HUES48 (cell line): ENCODE measurements at regions not wholly inside any gene's neighbourhood (a gene's known extent, or its start where the extent isn't known, plus 50 kb on each side); places are given as distances from the start of the nearest gene placed in this dataset.

Source experiments
- H3K27ac ChIP-seq: one replicate; pipeline ENCODE4 v1.7.0; 2013; ENCODE audit warnings: low read depth, low read length, inconsistent platforms
- H3K27me3 ChIP-seq: 2 replicates; pipeline ENCODE4 v1.6.1; 2013; ENCODE audit warnings: mild to moderate bottlenecking, low read length; ENCODE audit not compliant: control insufficient read depth, insufficient read depth
- H3K36me3 ChIP-seq: 2 replicates; pipeline ENCODE4 v1.6.1; 2013; ENCODE audit warnings: low read length; ENCODE audit not compliant: control insufficient read depth, insufficient read depth
- H3K4me1 ChIP-seq: 2 replicates; pipeline ENCODE4 v1.6.1; 2013; ENCODE audit warnings: mild to moderate bottlenecking, low read length; ENCODE audit not compliant: control insufficient read depth, insufficient read depth
- H3K4me3 ChIP-seq: 2 replicates; pipeline ENCODE4 v1.5.1; 2013; ENCODE audit warnings: mild to moderate bottlenecking, low read depth, low read length
- H3K9ac ChIP-seq: 2 replicates; pipeline ENCODE4 v1.6.1; 2013; ENCODE audit warnings: mild to moderate bottlenecking, low read depth, low read length, moderate library complexity
- H3K9me3 ChIP-seq: 2 replicates; pipeline ENCODE4 v1.6.1; 2013; ENCODE audit warnings: low read length; ENCODE audit not compliant: control insufficient read depth, insufficient read depth

DNA sequence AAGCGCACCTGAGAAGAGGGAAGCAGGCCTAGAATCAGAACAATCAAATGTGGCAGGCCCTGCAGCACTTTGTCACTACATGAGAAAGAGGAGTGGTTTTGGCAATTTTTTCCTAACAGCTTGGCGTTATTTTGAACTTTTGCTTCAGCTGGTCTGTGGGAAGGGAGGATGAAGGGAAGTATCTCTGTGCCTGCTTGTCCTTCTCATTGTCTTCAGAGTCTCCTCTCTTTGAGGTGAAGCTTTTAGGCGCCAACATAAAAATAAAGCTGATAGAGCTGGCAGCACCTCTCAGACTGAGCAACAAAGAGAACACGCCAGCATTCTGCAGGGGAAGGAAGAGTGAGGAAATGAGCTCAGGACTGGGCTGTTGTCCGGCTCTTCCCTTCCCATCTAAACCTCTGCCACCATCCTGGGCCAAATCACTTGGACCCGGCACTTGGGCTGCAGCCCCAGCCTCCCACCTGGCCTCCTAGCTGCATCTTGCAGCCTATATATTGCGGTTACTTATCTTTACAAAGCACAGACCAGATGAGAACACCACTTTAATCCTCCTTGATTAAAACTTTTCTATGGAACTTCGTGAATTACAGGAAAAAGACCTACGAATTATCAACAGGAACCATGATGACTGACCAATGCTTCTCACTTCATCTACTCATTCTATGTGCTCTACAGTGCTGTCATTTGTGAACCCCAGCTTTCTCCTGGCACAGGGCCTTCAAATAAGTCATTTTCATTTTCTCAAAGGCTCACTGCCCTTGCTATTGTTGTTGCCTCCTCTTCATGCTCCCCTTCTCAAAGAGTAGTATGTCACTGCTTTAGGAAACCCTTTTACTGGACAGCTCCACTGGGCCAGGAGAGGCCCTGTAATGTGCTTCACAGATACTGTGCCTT lies 476.4 kb upstream of the HS3ST1 start:
- Histone ChIP-seq H3K9me3 (no peaks in the 10 kb centered on the region), H3K4me1 (peaks cover 27% of the 10 kb centered on the region), H3K36me3 (no peaks in the 10 kb centered on the region), H3K4me3 (no peak overlapping the region), H3K27me3 (no peaks in the 10 kb centered on the region), H3K27ac (no peak overlapping the region), H3K9ac (no peak overlapping the region)

DNA sequence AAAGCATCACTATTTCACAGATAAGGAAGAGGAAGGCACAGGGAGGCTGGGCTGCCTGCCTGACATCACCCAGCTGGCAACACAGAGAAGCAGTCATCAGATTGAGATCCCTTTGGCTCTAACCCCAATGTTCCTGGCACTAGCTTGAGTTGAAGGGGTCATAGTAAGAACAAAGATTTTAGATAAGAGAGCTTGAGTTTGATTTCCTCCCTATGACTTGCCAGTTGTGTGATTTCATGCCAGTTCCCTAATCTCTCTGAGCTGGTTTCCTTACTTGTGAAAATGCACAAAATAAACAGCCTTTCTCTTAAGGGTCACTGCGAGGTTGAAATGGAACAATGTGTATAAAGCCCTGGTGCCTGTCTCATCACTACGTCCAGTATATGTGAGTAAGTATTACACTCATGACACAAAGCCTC lies 475.4 kb upstream of the HS3ST1 start:
- Histone ChIP-seq H3K27me3 (no peaks in the 10 kb centered on the region), H3K4me3 (no peak overlapping the region), H3K9me3 (no peaks in the 10 kb centered on the region), H3K4me1 (peaks cover 23% of the 10 kb centered on the region), H3K27ac (no peak overlapping the region), H3K9ac (no peak overlapping the region), H3K36me3 (no peaks in the 10 kb centered on the region)

DNA sequence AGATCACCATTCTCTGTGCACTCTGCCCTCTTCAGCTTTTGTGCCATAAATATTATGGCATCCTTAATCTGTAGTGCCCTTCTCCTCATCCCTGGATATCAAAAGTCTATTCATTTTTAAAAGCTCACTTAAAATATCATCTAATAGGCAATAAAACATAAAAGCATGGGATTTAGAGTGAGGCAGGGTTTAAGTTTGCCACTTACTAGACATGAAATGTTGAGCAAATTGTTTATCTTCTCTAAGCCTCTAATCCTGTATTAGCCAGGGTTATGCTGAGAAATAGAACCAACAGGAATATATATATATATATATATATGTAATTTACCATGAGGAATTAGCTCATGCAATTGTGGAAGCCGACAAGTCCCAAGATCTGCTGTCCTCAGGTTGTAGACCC lies 472.4 kb upstream of the HS3ST1 start:
- no peak overlapping the region for H3K4me3 ChIP-seq
- no peak overlapping the region for H3K27ac ChIP-seq
- no peak overlapping the region for H3K9ac ChIP-seq
- H3K4me1 ChIP-seq = no peaks in the 10 kb centered on the region
- H3K9me3 ChIP-seq = 0 out of 2 replicates have a peak, but pooled peaks cover 11% of the 10 kb centered on the region
- no peaks in the 10 kb centered on the region for H3K27me3 ChIP-seq
- H3K36me3 ChIP-seq = no peaks in the 10 kb centered on the region

DNA sequence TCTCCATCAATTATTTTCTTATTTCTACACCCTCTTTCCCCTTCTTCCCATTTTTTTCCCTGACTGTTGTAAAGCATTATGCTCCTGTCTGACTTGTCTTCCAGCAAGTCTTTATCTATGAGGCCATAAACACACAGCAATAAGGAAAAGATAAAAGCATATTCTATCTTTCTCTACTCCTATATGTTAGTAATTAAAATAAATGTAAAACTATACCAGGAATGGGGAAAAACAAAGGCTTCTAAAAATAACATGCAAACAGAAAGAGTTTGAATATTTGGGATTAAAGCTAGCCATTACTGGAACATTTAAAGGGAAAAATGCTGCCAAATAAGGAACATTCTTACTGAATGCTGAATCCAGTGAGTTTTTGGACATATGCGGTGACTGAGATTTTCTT lies 471.7 kb upstream of the HS3ST1 start:
- Histone ChIP-seq H3K9me3 (0 out of 2 replicates have a peak, but pooled peaks cover 11% of the 10 kb centered on the region), H3K27me3 (no peaks in the 10 kb centered on the region), H3K27ac (no peak overlapping the region), H3K36me3 (no peaks in the 10 kb centered on the region), H3K4me1 (no peaks in the 10 kb centered on the region), H3K9ac (no peak overlapping the region), H3K4me3 (no peak overlapping the region)

DNA sequence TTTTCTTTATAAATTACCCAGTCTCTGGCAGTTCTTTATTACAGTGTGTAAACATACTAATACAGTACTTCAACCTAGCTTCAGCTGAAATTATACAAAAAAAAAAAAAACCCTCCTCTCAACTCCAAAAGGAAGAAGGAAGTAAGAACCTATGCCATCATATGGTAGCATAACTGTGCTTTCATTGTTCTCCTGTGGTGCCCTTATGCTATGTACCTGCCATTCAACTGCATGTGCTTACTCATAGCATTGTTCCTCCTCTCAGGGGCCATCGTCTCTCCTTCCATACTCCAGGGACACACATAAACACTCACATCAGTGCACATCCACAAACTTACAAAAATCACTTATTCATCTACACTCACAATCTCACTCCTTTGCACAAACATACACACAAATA lies 470.1 kb upstream of the HS3ST1 start:
- H3K27me3 ChIP-seq = no peaks in the 10 kb centered on the region
- H3K9me3 ChIP-seq = 0 out of 2 replicates have a peak, but pooled peaks cover 11% of the 10 kb centered on the region
- no peaks in the 10 kb centered on the region for H3K36me3 ChIP-seq
- no peak overlapping the region for H3K9ac ChIP-seq
- H3K27ac ChIP-seq = no peak overlapping the region
- no peaks in the 10 kb centered on the region for H3K4me1 ChIP-seq
- no peak overlapping the region for H3K4me3 ChIP-seq

DNA sequence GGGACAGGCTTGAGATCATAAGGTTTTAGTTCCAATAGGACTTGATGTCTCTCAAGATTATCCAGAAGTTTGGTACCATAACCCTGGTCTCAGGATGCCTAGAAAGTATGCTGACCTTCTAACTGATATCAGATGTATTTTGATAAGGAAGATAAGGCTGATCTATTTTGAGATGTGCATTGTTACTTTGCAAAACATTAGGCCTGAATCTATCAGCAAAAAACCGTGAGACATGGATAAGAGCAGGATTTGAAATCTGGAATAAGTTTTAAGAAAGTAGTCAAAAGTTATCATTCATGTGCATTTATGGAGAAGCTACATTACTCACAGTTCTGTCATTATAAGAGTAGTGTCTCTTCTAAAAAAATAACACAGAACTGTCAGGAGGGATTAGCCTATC lies 467.1 kb upstream of the HS3ST1 start:
- Histone ChIP-seq H3K4me1 (0 out of 2 replicates have a peak, but pooled peaks cover 3% of the 10 kb centered on the region), H3K27me3 (no peaks in the 10 kb centered on the region), H3K27ac (no peak overlapping the region), H3K9me3 (0 out of 2 replicates have a peak, but pooled peaks cover 11% of the 10 kb centered on the region), H3K9ac (no peak overlapping the region), H3K4me3 (no peak overlapping the region), H3K36me3 (no peaks in the 10 kb centered on the region)

DNA sequence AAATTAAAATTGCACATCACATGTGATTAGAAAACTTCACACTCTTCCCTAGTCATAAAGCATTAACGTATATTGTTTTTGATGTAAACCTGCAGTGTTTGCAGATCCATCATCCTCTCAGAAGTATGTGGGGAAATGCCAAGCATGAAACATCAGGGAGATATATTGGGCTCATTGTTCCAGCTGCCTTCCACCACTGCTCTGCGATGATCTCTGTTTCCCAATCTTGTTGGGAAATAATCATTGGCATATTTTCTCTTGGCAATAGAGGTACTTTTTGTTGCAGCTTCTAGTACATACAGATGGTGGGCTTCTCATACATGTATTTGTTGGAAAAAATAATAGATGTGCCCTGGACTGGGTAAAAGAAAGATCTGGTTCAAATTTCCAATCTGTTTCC lies 466.3 kb upstream of the HS3ST1 start:
- Histone ChIP-seq H3K9ac (no peak overlapping the region), H3K9me3 (0 out of 2 replicates have a peak, but pooled peaks cover 11% of the 10 kb centered on the region), H3K27me3 (no peaks in the 10 kb centered on the region), H3K27ac (no peak overlapping the region), H3K4me1 (0 out of 2 replicates have a peak, but pooled peaks cover 3% of the 10 kb centered on the region), H3K4me3 (no peak overlapping the region), H3K36me3 (no peaks in the 10 kb centered on the region)

DNA sequence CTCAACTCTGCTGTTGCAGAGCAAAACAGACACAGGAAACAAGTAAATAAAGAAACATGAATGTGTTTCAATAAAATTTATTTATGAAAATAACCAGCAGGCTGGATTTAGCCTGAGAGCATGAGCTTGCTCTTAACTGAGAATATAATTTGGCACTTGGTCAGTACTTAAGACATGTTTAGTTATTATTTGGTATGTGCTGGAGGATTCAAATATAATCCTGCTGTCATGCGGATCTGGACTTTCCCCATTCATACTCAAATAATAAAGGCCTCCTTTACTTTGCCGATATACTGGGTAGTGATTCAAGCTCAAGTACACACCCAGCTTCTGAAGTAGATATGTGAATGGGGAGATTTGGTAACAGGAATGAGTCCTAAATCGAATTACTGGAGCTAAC lies 465.5 kb upstream of the HS3ST1 start:
- no peak overlapping the region for H3K4me3 ChIP-seq
- H3K9ac ChIP-seq = no peak overlapping the region
- H3K9me3 ChIP-seq = 0 out of 2 replicates have a peak, but pooled peaks cover 11% of the 10 kb centered on the region
- no peak overlapping the region for H3K27ac ChIP-seq
- no peaks in the 10 kb centered on the region for H3K27me3 ChIP-seq
- 0 out of 2 replicates have a peak, but pooled peaks cover 3% of the 10 kb centered on the region for H3K4me1 ChIP-seq
- H3K36me3 ChIP-seq = no peaks in the 10 kb centered on the region

DNA sequence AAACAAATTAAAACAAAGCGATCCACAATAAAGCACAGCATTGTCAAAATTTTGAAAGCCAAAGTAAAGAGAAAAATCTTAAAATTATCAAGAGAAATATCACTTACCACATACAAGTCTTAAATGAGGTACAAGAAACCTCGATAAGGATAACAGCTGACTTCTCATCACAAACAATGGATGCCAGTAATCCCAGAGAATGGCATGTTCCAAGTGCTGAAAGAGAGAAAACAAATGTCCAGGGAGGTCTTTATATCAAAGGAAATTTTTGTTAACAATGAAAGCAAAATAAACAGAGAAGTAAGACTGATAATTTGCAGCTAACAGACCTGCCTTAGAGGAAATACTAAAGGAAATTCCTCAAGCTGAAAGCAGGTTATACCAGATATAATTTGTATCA lies 460.4 kb upstream of the HS3ST1 start:
- no peaks in the 10 kb centered on the region for H3K27me3 ChIP-seq
- H3K9ac ChIP-seq = no peak overlapping the region
- no peak overlapping the region for H3K27ac ChIP-seq
- peaks cover 3% of the 10 kb centered on the region; the same call in 1 of the 2 replicates for H3K4me1 ChIP-seq
- H3K36me3 ChIP-seq = no peaks in the 10 kb centered on the region
- no peaks in the 10 kb centered on the region for H3K9me3 ChIP-seq
- no peak overlapping the region for H3K4me3 ChIP-seq

DNA sequence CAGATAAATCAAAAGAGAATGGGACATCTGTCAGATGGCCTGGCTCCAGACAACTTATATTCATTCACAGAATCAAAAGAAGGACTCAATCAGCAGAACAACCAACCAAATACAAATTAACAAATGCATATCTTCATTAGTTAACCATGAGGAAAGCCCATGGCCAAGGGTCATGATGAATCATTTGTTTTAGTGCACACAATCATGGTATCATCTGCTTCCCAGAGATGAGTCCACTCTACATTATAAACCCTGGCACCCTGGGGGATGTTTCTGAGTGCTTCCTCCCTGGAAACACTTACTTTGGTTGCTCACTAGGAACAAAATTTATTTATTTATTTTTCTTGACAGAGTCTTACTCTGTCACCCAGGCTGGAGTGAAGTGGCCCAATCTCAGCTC lies 453.3 kb upstream of the HS3ST1 start:
- Histone ChIP-seq H3K4me1 (no peaks in the 10 kb centered on the region; the same call in 1 of the 2 replicates), H3K27me3 (no peaks in the 10 kb centered on the region), H3K36me3 (no peaks in the 10 kb centered on the region), H3K4me3 (no peak overlapping the region), H3K9ac (no peak overlapping the region), H3K9me3 (peaks cover 2% of the 10 kb centered on the region; the same call in 1 of the 2 replicates), H3K27ac (no peak overlapping the region)

DNA sequence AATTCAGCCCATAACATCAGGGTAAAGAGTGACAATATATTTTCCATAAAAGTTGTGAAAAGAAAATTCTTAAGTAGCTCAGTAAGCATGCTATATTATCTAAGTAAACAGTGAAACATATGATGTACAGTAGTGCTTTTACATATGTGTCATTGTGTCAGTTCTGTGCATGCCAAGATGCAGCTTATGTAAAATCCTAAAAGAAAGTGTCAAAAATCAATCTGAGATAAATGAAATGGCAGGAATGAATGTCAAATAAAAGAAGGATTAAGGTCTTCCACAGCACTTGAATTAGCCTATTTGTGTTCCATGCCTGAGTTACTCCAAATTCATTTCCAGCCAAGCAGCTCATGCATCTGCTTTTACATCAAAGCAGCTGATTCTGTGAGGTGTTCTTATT lies 452.7 kb upstream of the HS3ST1 start:
- Histone ChIP-seq H3K4me1 (no peaks in the 10 kb centered on the region; the same call in 1 of the 2 replicates), H3K9ac (no peak overlapping the region), H3K9me3 (peaks cover 7% of the 10 kb centered on the region; the same call in 1 of the 2 replicates), H3K27me3 (no peaks in the 10 kb centered on the region), H3K36me3 (no peaks in the 10 kb centered on the region), H3K27ac (no peak overlapping the region), H3K4me3 (no peak overlapping the region)
